Right atrium auricular region (tissue), 2 donors: ENCODE measurements at regions not wholly inside any gene's neighbourhood (a gene's known extent, or its start where the extent isn't known, plus 50 kb on each side); places are given as distances from the start of the nearest gene placed in this dataset.
"Not testable (repeated sequence)": the region's sequence is repeated elsewhere in the genome, so short reads cannot be mapped to it uniquely, and the experiment has no call there.

Experiments used
- DNase-seq: peaks from one replicate; pipeline ENCODE4 v3.0.0-alpha.2; 2019; ENCODE audit warnings: low spot score
- H3K27ac ChIP-seq, 2 donors: fragments of 200-600 bp; sonication (generic); 1 replicate in 1 of 2; 2 replicates in 1 of 2; pipeline ENCODE4 v1.5.1; 2016 to 2019
- H3K27me3 ChIP-seq, 2 donors: fragments of 200-600 bp; sonication (generic); one replicate each; pipeline versions ENCODE4 v1.5.1 to v1.6.0; 2017 to 2019
- H3K36me3 ChIP-seq: fragments of 200-600 bp; sonication (generic); one replicate; pipeline ENCODE4 v1.5.1; 2016
- H3K4me1 ChIP-seq, 2 donors: fragments of 200-600 bp; sonication (generic); one replicate each; pipeline versions ENCODE4 v1.5.1 to v1.6.0; 2017 to 2019
- H3K4me3 ChIP-seq, 2 donors: fragments of 200-600 bp; sonication (generic); 1 replicate in 1 of 2; 2 replicates in 1 of 2; pipeline ENCODE4 v1.5.1; 2017 to 2019; ENCODE audit warnings: mild to moderate bottlenecking in 1 of 2, moderate library complexity in 1 of 2
- H3K9me3 ChIP-seq, 2 donors: fragments of 200-600 bp; sonication (generic); one replicate each; pipeline ENCODE4 v1.5.1; 2019
- CTCF ChIP-seq, 2 donors: fragments of 200-600 bp; sonication (generic); IDR thresholded peaks; one replicate each; pipeline ENCODE4 v1.5.1; 2019; ENCODE audit warnings: antibody characterized with exemption in 2 of 2

DNA sequence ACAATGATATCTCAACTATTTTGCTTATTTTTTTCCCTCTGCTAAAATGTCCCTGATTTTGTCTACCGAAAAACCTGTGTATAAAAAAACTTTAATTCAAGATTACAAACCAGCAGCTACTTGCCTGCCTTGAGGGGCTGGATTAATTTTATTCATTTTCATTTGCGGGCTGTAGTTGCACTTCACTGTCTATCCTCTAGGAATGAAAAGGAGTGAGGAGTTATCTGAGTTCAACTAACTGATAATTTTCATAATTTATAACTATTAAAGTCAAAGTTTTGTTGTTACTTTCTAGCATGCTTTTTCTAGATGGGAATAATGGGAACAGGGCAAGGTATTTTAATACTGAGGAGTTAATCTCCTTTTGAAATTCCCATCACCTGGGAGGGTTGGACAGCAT, 50.3 kb upstream of the AGTPBP1 start:
- DNase-seq, H3K4me3 ChIP-seq, H3K27ac ChIP-seq, H3K9me3 ChIP-seq, H3K36me3 ChIP-seq, H3K4me1 ChIP-seq, H3K27me3 ChIP-seq: not testable (repeated sequence)

- not testable (repeated sequence) for H3K36me3 ChIP-seq, DNase-seq, H3K4me3 ChIP-seq, H3K9me3 ChIP-seq, H3K27me3 ChIP-seq
- peak overlapping the region in 1 of 2 donors; percentile 96 for H3K27ac ChIP-seq
- H3K4me1 ChIP-seq, result peaks cover 0 to 10% of the 10 kb centered on the region in 2 donors
Measured at GRCh38 chr9:85802978-85803695, 61.4 kb upstream of the AGTPBP1 start.

DNA sequence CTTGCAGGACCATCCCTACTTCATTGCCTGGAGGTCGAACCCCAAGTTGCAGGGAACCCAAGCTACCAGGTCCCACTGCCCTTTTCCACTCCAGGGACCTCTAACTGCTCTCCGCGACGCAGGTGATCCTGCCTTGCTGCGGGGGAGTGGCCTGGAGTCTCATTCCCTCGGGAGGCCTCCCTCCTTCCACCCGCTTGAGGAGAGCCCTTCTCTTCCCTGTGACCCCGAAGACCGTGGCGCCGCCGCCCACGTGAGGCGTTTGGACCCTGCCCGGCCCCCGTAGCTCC, 63.0 kb upstream of the AGTPBP1 start:
- not testable (repeated sequence) for H3K27me3 ChIP-seq, DNase-seq, H3K9me3 ChIP-seq
- H3K4me3 ChIP-seq, result peak overlapping the region; percentile 59 to 89
- peaks cover 0 to 10% of the 10 kb centered on the region in 2 donors for H3K4me1 ChIP-seq
- peaks cover 11% of the 10 kb centered on the region for H3K36me3 ChIP-seq
- H3K27ac ChIP-seq, result peak overlapping the region; percentile 94 to 96

DNA sequence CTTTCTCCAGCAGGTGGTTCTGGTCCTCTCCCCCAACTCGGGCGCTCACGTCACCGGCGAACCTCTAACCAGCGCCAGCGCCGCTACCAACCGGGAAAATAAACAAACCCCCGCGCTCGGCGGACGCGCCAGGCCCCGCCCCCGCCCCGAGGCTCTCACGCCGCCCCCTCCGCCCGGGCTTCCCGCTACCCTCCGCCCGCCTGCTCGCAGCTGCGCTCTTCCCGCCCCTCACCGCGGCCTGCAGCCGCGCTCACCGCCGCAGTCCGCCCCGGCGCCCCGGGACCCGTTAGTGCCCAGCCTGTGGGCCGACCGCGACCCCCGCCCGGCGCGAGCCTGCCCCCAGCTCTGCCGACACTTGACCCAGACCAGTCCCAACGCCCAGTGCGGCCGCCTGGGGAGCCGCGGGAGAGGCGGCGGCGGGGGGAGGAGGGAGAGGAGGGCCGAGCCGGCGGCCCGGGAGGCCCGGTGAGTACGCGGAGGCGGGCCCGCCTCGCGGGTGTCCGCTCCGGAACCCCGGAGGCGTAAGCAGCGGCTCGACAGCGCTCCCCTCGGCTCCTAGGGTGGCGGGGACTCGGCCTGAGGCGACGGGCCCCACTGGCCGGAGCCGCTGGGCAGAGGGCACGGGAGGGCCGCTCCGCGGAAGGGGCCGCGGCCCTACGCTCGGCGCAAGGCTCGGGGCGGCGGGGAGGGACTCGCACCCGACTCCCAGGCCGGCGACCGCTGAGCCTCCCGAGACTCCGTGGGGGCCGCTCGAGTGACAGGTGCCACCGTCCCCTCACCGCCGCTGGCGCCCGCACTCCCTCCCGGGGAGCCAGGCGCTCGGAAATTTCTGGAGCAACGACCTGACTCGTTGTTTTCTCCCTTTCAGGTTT, 63.6 kb upstream of the AGTPBP1 start:
- peak; percentile 82 for DNase-seq
- Histone ChIP-seq H3K36me3 (peaks cover 11% of the 10 kb centered on the region), H3K4me3 (peak overlapping the region; percentile 59 to 89), H3K4me1 (peaks cover 0 to 10% of the 10 kb centered on the region in 2 donors), H3K27ac (peak overlapping the region; percentile 94 to 96)
- H3K27me3 ChIP-seq, H3K9me3 ChIP-seq: not testable (repeated sequence)

GRCh38 chr9:85808329-85808728, 66.6 kb upstream of the AGTPBP1 start:
- H3K27ac ChIP-seq, DNase-seq, H3K27me3 ChIP-seq, H3K9me3 ChIP-seq, H3K4me3 ChIP-seq: not testable (repeated sequence)
- H3K4me1 ChIP-seq, result peaks cover 0 to 10% of the 10 kb centered on the region in 2 donors
- H3K36me3 ChIP-seq, result peaks cover 11% of the 10 kb centered on the region

- H3K4me1 ChIP-seq, H3K27me3 ChIP-seq, H3K36me3 ChIP-seq, H3K27ac ChIP-seq, H3K9me3 ChIP-seq, DNase-seq, H3K4me3 ChIP-seq: not testable (repeated sequence)
Measured at GRCh38 chr9:85813388-85813787, 71.6 kb upstream of the AGTPBP1 start.

- not testable (repeated sequence) for DNase-seq, H3K36me3 ChIP-seq, H3K27ac ChIP-seq, H3K9me3 ChIP-seq, H3K4me1 ChIP-seq, H3K4me3 ChIP-seq, H3K27me3 ChIP-seq
Measured at GRCh38 chr9:85814800-85815199, 73.0 kb upstream of the AGTPBP1 start.

- not testable (repeated sequence) for H3K9me3 ChIP-seq, H3K27me3 ChIP-seq, H3K4me1 ChIP-seq, H3K4me3 ChIP-seq, DNase-seq, H3K27ac ChIP-seq, H3K36me3 ChIP-seq
- peak in 1 of 2 donors; percentile 45 for TF ChIP-seq CTCF (IDR thresholded peaks at IDR 0.05)
Measured at GRCh38 chr9:85818971-85819370, 77.2 kb upstream of the AGTPBP1 start.

DNA sequence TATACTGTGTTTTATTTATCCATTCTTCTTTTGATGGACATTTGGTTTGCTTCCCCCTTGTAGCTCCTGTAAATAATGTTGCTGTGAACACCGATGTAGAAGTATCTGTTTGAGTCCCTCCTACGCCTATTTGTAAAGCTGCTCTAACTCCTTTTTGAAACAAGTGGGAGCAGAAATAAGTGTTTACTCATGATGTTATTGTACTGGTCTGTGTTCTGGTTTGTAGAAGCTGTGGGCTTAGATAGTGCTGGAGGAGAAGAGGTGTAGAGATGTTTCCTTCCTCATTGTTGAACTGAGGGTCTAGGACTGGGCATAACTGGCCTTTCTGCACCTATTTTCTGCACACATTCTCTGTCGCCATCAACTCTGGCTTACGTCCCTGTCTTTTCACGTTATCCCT, 78.8 kb upstream of the AGTPBP1 start:
- not testable (repeated sequence) for DNase-seq, H3K4me3 ChIP-seq, H3K9me3 ChIP-seq, H3K36me3 ChIP-seq, H3K27me3 ChIP-seq, H3K27ac ChIP-seq, H3K4me1 ChIP-seq

DNA sequence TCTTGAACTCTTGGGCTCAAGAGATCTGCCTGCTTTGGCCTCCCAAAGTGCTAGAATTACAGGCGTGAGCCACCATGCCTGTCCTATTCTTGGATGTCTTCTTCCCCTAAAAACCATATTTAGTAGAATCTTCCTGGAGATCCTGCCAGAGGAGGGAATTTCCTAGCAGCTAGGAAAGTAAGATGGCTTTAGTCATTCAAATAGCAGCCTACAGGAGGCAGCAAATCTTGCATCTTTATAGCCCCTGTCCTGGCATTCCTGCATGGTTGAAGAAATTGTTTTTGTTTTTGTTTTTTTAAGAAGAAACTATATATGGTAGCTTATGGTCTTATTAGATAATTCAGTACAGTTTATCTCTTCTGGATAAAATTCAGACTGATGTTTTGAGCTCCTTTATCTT, 83.2 kb upstream of the AGTPBP1 start:
- not testable (repeated sequence) for H3K4me1 ChIP-seq, H3K4me3 ChIP-seq, H3K9me3 ChIP-seq, H3K27ac ChIP-seq, H3K36me3 ChIP-seq, H3K27me3 ChIP-seq, DNase-seq

DNA sequence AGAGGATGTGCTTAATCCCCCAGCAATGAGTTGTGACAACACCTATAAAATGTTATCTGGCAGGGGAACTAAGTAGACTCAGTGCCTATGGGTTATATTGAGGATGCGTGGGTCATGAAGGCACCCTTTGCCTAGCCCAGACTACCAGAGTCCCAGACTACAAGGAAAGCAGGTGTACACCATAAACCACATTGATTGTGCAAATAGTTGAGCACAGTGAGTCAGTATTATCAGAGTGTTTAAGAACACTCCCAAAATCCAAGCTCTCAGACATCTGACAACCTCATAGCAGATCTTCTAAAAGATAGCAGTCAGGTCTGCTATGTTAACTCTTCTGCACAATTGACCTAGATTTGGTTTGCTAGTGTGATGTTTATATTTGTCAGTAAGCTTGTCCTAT, 92.8 kb upstream of the AGTPBP1 start:
- not testable (repeated sequence) for H3K36me3 ChIP-seq, H3K4me3 ChIP-seq, H3K4me1 ChIP-seq, H3K27ac ChIP-seq, DNase-seq, H3K9me3 ChIP-seq, H3K27me3 ChIP-seq

GRCh38 chr9:85843949-85844348, 97.0 kb upstream of the NAA35 start:
- H3K9me3 ChIP-seq, H3K27me3 ChIP-seq, H3K27ac ChIP-seq, H3K4me1 ChIP-seq, DNase-seq, H3K4me3 ChIP-seq: not testable (repeated sequence)
- peaks cover 37% of the 10 kb centered on the region for H3K36me3 ChIP-seq

DNA sequence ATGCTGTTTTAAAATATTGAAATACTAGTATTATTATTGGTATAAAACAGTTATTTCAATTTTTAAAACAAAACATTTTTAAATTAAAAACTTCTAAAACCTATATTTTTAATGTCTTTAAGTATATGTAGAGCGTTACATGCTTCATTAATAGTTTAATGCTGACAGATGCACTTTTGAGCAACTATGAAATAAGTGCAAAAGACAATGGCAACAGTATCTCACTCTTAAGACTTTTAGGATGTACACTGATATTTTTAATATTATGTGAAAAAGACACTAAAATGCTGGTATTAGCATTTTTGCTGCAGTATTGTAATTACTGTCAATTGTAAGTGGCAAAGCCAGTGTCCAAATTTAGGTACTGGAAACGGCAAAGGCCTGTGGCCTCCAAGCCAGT, 93.2 kb upstream of the NAA35 start:
- not testable (repeated sequence) for H3K9me3 ChIP-seq, DNase-seq, H3K27me3 ChIP-seq, H3K27ac ChIP-seq, H3K4me1 ChIP-seq, H3K4me3 ChIP-seq
- H3K36me3 ChIP-seq, result peaks cover 13% of the 10 kb centered on the region
